ENCODE measurements at regions not wholly inside any gene's neighbourhood (a gene's known extent, or its start where the extent isn't known, plus 50 kb on each side); places are given as distances from the start of the nearest gene placed in this dataset.

DNA sequence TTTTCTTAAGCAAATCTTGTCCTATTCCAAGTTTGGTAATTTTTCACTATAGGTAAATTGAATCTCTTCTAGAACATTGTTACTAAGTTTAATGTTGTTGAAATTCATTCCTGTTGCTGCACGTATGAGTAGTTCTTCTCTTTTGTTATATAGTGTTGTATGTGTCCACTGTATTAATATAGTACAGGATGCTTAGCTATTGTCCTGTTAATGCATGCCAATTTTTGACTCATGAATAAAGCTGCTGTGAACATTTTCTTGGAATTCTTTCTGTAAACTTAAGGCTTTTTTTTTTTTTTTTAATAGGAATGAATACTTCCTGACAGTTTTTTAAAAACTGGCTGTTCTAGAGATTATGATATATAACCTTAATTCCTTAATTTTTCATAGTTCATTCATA is 326.9 kb downstream of the SLC4A3 start:
- ChIA-PET POLR2A (no interaction called here), CTCF (no interaction called here)
- H3K27ac Mint-ChIP-seq = no peak overlapping the region
- no peak for ATAC-seq
- no peaks in the 10 kb centered on the region for H3K4me1 Mint-ChIP-seq
- peaks cover 5% of the 10 kb centered on the region for H3K27me3 Mint-ChIP-seq (ENCODE audit: low read depth)
- no peak for DNase-seq (ENCODE audit: low spot score)
- no peak overlapping the region for H3K4me3 Mint-ChIP-seq
- peaks cover 24% of the 10 kb centered on the region for H3K9me3 Mint-ChIP-seq
- H3K36me3 Mint-ChIP-seq = peaks cover 6% of the 10 kb centered on the region
- TF ChIP-seq NFYB (CRISPR knock-in tag; conservative IDR thresholded peaks at IDR 0.05; ENCODE audit: low read depth) (no peak), CREM (CRISPR knock-in tag; IDR thresholded peaks at IDR 0.05) (no peak), ZNF416 (CRISPR knock-in tag; IDR thresholded peaks at IDR 0.05) (no peak), ZNF219 (CRISPR knock-in tag; IDR thresholded peaks at IDR 0.05; ENCODE audit: borderline replicate concordance) (no peak), TEAD1 (CRISPR knock-in tag; IDR thresholded peaks at IDR 0.05) (no peak), GRHL2 (CRISPR knock-in tag; IDR thresholded peaks at IDR 0.05; ENCODE audit: insufficient replicate concordance, severe bottlenecking) (no peak), CREB1 (CRISPR knock-in tag; IDR thresholded peaks at IDR 0.05) (no peak), TP53 (CRISPR knock-in tag; IDR thresholded peaks at IDR 0.05) (no peak), ZNF671 (CRISPR knock-in tag; IDR thresholded peaks at IDR 0.05) (no peak), NR1H2 (CRISPR knock-in tag; IDR thresholded peaks at IDR 0.05) (no peak)
- TF ChIP-seq, protein P1, sequence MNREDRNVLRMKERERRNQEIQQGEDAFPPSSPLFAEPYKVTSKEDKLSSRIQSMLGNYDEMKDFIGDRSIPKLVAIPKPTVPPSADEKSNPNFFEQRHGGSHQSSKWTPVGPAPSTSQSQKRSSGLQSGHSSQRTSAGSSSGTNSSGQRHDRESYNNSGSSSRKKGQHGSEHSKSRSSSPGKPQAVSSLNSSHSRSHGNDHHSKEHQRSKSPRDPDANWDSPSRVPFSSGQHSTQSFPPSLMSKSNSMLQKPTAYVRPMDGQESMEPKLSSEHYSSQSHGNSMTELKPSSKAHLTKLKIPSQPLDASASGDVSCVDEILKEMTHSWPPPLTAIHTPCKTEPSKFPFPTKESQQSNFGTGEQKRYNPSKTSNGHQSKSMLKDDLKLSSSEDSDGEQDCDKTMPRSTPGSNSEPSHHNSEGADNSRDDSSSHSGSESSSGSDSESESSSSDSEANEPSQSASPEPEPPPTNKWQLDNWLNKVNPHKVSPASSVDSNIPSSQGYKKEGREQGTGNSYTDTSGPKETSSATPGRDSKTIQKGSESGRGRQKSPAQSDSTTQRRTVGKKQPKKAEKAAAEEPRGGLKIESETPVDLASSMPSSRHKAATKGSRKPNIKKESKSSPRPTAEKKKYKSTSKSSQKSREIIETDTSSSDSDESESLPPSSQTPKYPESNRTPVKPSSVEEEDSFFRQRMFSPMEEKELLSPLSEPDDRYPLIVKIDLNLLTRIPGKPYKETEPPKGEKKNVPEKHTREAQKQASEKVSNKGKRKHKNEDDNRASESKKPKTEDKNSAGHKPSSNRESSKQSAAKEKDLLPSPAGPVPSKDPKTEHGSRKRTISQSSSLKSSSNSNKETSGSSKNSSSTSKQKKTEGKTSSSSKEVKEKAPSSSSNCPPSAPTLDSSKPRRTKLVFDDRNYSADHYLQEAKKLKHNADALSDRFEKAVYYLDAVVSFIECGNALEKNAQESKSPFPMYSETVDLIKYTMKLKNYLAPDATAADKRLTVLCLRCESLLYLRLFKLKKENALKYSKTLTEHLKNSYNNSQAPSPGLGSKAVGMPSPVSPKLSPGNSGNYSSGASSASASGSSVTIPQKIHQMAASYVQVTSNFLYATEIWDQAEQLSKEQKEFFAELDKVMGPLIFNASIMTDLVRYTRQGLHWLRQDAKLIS (CRISPR knock-in tag; IDR thresholded peaks at IDR 0.05; ENCODE audit: borderline replicate concordance) = no peak
- TF ChIP-seq, protein P2, sequence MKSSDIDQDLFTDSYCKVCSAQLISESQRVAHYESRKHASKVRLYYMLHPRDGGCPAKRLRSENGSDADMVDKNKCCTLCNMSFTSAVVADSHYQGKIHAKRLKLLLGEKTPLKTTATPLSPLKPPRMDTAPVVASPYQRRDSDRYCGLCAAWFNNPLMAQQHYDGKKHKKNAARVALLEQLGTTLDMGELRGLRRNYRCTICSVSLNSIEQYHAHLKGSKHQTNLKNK (CRISPR knock-in tag; IDR thresholded peaks at IDR 0.05) = no peak
- TF ChIP-seq, protein P3, sequence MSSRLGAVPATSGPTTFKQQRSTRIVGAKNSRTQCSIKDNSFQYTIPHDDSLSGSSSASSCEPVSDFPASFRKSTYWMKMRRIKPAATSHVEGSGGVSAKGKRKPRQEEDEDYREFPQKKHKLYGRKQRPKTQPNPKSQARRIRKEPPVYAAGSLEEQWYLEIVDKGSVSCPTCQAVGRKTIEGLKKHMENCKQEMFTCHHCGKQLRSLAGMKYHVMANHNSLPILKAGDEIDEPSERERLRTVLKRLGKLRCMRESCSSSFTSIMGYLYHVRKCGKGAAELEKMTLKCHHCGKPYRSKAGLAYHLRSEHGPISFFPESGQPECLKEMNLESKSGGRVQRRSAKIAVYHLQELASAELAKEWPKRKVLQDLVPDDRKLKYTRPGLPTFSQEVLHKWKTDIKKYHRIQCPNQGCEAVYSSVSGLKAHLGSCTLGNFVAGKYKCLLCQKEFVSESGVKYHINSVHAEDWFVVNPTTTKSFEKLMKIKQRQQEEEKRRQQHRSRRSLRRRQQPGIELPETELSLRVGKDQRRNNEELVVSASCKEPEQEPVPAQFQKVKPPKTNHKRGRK (CRISPR knock-in tag; IDR thresholded peaks at IDR 0.05; ENCODE audit: borderline replicate concordance) = no peak
- TF ChIP-seq, protein P4, sequence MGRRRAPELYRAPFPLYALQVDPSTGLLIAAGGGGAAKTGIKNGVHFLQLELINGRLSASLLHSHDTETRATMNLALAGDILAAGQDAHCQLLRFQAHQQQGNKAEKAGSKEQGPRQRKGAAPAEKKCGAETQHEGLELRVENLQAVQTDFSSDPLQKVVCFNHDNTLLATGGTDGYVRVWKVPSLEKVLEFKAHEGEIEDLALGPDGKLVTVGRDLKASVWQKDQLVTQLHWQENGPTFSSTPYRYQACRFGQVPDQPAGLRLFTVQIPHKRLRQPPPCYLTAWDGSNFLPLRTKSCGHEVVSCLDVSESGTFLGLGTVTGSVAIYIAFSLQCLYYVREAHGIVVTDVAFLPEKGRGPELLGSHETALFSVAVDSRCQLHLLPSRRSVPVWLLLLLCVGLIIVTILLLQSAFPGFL (CRISPR knock-in tag; IDR thresholded peaks at IDR 0.05; ENCODE audit: borderline replicate concordance) = no peak
- TF ChIP-seq, protein P5, sequence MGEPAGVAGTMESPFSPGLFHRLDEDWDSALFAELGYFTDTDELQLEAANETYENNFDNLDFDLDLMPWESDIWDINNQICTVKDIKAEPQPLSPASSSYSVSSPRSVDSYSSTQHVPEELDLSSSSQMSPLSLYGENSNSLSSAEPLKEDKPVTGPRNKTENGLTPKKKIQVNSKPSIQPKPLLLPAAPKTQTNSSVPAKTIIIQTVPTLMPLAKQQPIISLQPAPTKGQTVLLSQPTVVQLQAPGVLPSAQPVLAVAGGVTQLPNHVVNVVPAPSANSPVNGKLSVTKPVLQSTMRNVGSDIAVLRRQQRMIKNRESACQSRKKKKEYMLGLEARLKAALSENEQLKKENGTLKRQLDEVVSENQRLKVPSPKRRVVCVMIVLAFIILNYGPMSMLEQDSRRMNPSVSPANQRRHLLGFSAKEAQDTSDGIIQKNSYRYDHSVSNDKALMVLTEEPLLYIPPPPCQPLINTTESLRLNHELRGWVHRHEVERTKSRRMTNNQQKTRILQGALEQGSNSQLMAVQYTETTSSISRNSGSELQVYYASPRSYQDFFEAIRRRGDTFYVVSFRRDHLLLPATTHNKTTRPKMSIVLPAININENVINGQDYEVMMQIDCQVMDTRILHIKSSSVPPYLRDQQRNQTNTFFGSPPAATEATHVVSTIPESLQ (CRISPR knock-in tag; IDR thresholded peaks at IDR 0.05) = no peak
- TF ChIP-seq, protein P6, sequence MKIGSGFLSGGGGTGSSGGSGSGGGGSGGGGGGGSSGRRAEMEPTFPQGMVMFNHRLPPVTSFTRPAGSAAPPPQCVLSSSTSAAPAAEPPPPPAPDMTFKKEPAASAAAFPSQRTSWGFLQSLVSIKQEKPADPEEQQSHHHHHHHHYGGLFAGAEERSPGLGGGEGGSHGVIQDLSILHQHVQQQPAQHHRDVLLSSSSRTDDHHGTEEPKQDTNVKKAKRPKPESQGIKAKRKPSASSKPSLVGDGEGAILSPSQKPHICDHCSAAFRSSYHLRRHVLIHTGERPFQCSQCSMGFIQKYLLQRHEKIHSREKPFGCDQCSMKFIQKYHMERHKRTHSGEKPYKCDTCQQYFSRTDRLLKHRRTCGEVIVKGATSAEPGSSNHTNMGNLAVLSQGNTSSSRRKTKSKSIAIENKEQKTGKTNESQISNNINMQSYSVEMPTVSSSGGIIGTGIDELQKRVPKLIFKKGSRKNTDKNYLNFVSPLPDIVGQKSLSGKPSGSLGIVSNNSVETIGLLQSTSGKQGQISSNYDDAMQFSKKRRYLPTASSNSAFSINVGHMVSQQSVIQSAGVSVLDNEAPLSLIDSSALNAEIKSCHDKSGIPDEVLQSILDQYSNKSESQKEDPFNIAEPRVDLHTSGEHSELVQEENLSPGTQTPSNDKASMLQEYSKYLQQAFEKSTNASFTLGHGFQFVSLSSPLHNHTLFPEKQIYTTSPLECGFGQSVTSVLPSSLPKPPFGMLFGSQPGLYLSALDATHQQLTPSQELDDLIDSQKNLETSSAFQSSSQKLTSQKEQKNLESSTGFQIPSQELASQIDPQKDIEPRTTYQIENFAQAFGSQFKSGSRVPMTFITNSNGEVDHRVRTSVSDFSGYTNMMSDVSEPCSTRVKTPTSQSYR (CRISPR knock-in tag; IDR thresholded peaks at IDR 0.05) = no peak
- TF ChIP-seq, protein P7, sequence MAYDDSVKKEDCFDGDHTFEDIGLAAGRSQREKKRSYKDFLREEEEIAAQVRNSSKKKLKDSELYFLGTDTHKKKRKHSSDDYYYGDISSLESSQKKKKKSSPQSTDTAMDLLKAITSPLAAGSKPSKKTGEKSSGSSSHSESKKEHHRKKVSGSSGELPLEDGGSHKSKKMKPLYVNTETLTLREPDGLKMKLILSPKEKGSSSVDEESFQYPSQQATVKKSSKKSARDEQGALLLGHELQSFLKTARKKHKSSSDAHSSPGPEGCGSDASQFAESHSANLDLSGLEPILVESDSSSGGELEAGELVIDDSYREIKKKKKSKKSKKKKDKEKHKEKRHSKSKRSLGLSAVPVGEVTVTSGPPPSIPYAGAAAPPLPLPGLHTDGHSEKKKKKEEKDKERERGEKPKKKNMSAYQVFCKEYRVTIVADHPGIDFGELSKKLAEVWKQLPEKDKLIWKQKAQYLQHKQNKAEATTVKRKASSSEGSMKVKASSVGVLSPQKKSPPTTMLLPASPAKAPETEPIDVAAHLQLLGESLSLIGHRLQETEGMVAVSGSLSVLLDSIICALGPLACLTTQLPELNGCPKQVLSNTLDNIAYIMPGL (CRISPR knock-in tag; IDR thresholded peaks at IDR 0.05) = no peak

All from WTC11 (cell line).